ENCODE measurements at regions not wholly inside any gene's neighbourhood (a gene's known extent, or its start where the extent isn't known, plus 50 kb on each side); places are given as distances from the start of the nearest gene placed in this dataset.

GRCh38 chr13:103157434-103158145 lies 91.4 kb upstream of the SLC10A2 start:
- no peak for DNase-seq (ENCODE audit: low read depth in 4 of 4, low spot score in 3 of 4)

DNA sequence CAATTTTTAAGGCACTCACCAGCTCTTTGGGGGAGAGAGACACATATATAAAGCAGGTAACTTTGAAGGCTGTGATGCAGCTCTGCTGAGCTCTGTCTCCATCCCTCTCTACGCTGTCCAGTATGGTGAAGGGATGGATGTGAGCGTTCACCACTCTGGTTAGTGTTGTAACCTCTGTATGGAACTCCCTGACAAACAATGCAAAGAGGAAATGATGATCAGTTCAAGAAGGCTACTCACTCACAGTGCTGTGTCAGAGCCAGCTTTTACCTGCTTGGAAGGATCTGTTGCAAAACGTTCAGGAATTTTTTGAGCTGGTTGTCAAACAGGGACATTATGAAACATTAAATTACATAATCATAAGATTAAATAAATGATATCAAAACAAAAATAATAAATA lies 90.8 kb upstream of the SLC10A2 start:
- DNase-seq (ENCODE audit: low read depth in 4 of 4, low spot score in 3 of 4): no peak

DNA sequence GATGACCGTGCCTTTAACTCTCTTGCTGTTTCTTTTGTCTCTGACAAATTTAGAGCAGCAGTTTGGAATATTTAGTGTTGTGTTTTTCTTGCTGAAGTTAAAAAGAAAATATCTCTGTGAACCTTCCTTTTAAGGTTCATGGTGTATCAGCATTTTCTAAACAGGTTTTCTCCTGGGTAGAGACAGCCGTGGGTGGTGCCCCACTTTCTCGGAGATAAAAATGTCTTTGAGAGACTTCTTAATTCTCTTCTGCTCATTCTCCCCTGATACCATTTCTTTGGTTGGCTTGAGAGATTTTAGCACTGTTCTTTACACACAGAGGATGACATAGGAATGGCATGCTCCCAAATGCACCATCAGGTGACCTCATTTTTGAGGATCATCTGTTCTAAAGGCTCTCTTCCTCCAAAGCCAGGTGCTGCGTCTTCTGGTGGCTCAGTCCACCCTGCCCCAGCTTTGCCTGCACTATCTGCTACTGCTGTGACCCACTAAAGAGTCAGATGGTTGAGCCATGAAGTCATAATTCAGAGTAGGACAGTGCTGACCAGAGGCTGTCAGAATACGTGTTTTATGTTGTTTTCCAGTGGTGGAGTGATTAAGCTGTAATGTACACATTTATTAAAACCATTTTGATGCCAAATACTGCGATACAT lies 90.3 kb upstream of the SLC10A2 start:
- no peak for DNase-seq (ENCODE audit: low read depth in 4 of 4, low spot score in 3 of 4)

DNA sequence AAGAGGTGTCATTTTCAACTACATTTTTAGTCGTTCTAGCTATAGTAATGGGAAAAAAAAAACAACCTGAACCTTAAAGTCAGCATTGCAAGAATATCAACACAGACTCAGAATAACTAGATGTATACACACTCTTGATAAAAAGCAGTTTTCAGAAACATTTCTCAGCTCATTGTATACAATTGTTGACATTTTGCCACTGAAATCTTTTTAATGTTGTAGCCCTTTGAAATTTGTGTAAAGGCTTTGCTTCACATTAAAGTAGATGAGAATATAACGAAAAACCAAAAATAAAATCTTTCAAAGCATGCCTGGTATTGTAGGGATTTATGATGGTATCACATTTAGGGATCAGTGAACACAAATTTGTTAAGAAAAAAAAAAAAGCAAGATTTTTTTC lies 87.2 kb upstream of the SLC10A2 start:
- no peak for DNase-seq (ENCODE audit: low read depth in 4 of 4, low spot score in 3 of 4)

- DNase-seq (ENCODE audit: low read depth in 4 of 4, low spot score in 3 of 4): no peak
Measured at GRCh38 chr13:103147961-103148360, 81.7 kb upstream of the SLC10A2 start.

- no peak for DNase-seq (ENCODE audit: low read depth in 4 of 4, low spot score in 3 of 4)
Measured at GRCh38 chr13:103145442-103145841, 79.2 kb upstream of the SLC10A2 start.

DNA sequence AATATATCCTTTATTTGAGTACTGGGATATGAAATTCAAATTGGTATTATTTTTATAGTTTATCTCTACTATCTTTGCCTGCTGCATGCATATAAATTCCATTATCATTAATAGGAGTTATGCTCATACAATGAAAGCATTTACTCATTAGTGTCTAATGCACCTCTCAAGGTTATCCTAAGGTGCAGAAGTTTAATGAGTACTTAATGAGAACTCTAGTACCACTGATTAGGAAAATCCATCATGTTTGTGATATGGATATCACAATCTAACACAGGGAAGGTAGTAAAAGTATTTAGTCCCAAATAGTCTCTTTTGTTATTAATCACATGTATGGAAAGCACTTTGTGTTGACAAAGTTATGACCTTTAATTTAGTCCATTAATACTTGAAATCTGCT lies 77.2 kb upstream of the SLC10A2 start:
- no peak for DNase-seq (ENCODE audit: low read depth in 4 of 4, low spot score in 3 of 4)

- no peak for DNase-seq (ENCODE audit: low read depth in 4 of 4, low spot score in 3 of 4)
Measured at GRCh38 chr13:103142151-103142550, 75.9 kb upstream of the SLC10A2 start.

- no peak for DNase-seq (ENCODE audit: low read depth in 4 of 4, low spot score in 3 of 4)
Measured at GRCh38 chr13:103140001-103140671, 73.9 kb upstream of the SLC10A2 start.

GRCh38 chr13:103134271-103134670 lies 68.1 kb upstream of the SLC10A2 start:
- no peak for DNase-seq (ENCODE audit: low read depth in 4 of 4, low spot score in 3 of 4)

DNA sequence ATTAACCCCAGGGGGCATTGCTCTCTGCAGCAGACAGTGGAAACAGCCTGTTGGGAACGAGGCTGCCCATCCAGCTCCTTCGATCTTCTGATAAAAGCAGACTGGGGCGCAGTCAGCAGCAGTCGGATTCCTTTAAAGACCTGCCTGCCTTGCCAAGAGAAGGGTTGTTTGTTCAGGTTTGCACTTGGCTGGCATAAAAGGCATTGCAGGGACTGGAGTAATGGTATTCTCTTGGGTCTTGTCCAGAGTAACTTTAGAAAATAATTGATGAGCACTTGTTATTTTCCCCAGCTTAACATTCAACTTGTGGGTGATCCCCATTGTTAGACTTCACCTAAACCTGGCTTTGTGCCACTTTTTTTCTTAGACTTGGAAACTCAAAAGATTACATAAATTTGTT lies 67.3 kb upstream of the SLC10A2 start:
- no peak for DNase-seq (ENCODE audit: low read depth in 4 of 4, low spot score in 3 of 4)

- no peak for DNase-seq (ENCODE audit: low read depth in 4 of 4, low spot score in 3 of 4)
Measured at GRCh38 chr13:103130681-103131210, 64.5 kb upstream of the SLC10A2 start.

- no peak for DNase-seq (ENCODE audit: low read depth in 4 of 4, low spot score in 3 of 4)
Measured at GRCh38 chr13:103130146-103130545, 63.9 kb upstream of the SLC10A2 start.
